Esophagus (tissue), 2 donors: ENCODE measurements at regions not wholly inside any gene's neighbourhood (a gene's known extent, or its start where the extent isn't known, plus 50 kb on each side); places are given as distances from the start of the nearest gene placed in this dataset.

Experiments used
- H3K27ac ChIP-seq, 2 donors: one replicate each; pipeline ENCODE4 v1.5.1; 2013; ENCODE audit warnings: low read depth in 2 of 2, mild to moderate bottlenecking in 2 of 2, inconsistent platforms in 1 of 2, low read length in 1 of 2, moderate library complexity in 1 of 2
- H3K27me3 ChIP-seq, 2 donors: one replicate each; pipeline ENCODE4 v1.6.1; 2013; ENCODE audit warnings: low read length in 2 of 2, control low read depth in 1 of 2, mild to moderate bottlenecking in 1 of 2; ENCODE audit not compliant: insufficient read depth in 2 of 2, control insufficient read depth in 1 of 2
- H3K36me3 ChIP-seq, 2 donors: one replicate each; pipeline ENCODE4 v1.6.1; 2013; ENCODE audit warnings: low read length in 1 of 2; ENCODE audit not compliant: control insufficient read depth in 2 of 2, insufficient read depth in 2 of 2
- H3K4me1 ChIP-seq, 2 donors: one replicate each; pipeline ENCODE4 v1.6.1; 2013; ENCODE audit warnings: low read length in 1 of 2; ENCODE audit not compliant: control insufficient read depth in 2 of 2, insufficient read depth in 2 of 2
- H3K4me3 ChIP-seq, 2 donors: one replicate each; pipeline ENCODE4 v1.5.1; 2013; ENCODE audit warnings: low read length in 2 of 2, mild to moderate bottlenecking in 2 of 2, low read depth in 1 of 2, moderate library complexity in 1 of 2
- H3K9me3 ChIP-seq, 2 donors: one replicate each; pipeline ENCODE4 v1.6.1; 2013; ENCODE audit warnings: mild to moderate bottlenecking in 2 of 2, low read depth in 1 of 2, low read length in 1 of 2, moderate library complexity in 1 of 2; ENCODE audit not compliant: control insufficient read depth in 2 of 2, insufficient read depth in 1 of 2
- WGBS, 2 donors: extraction: QIAGEN DNeasy Blood & Tissue Kit; methylation state at CpG; one replicate each; pipeline ENCODE4 v1.1.7; 2013; 5-methylcytosine and 5-hydroxymethylcytosine counted together
- donor health status: healthy with polysubstance abuse.
- donor health status: Bipolar disorder and iron deficiency.

GRCh38 chr14:23827100-23827892 lies 126.3 kb upstream of the DHRS4 start:
- no peaks in the 10 kb centered on the region for H3K36me3 ChIP-seq
- WGBS, 2 donors = 87 to 89% methylated on average over 13 of the region's 13 CpGs

GRCh38 chr14:23828001-23828400 lies 125.6 kb upstream of the DHRS4 start:
- 60 to 65% methylated on average over 4 of the region's 4 CpGs for WGBS, 2 donors
- Histone ChIP-seq H3K27ac (no peak overlapping the region), H3K9me3 (peaks cover 0 to 2% of the 10 kb centered on the region in 2 donors), H3K27me3 (no peaks in the 10 kb centered on the region), H3K4me3 (no peak overlapping the region), H3K36me3 (no peaks in the 10 kb centered on the region), H3K4me1 (no peaks in the 10 kb centered on the region)

More at GRCh38 chr14:23827100-23827892, 126.3 kb upstream of the DHRS4 start:
- H3K4me1 ChIP-seq = no peaks in the 10 kb centered on the region
- H3K9me3 ChIP-seq = peaks cover 0 to 2% of the 10 kb centered on the region in 2 donors
- no peak overlapping the region for H3K4me3 ChIP-seq
- no peak overlapping the region for H3K27ac ChIP-seq
- no peaks in the 10 kb centered on the region for H3K27me3 ChIP-seq

- 73 to 80% methylated on average over 1 of the region's 1 CpG for WGBS, 2 donors
- Histone ChIP-seq H3K4me3 (no peak overlapping the region), H3K9me3 (peaks cover 0 to 2% of the 10 kb centered on the region in 2 donors), H3K36me3 (no peaks in the 10 kb centered on the region), H3K27me3 (no peaks in the 10 kb centered on the region), H3K27ac (no peak overlapping the region), H3K4me1 (no peaks in the 10 kb centered on the region)
These were observed 125.0 kb upstream of the DHRS4 start for GRCh38 chr14:23828616-23829015.

GRCh38 chr14:23829736-23830471 lies 123.7 kb upstream of the DHRS4 start:
- WGBS, 2 donors = 23 to 30% methylated on average over 2 of the region's 2 CpGs

GRCh38 chr14:23831596-23831995 lies 122.0 kb upstream of the DHRS4 start:
- H3K9me3 ChIP-seq = no peaks in the 10 kb centered on the region
- no peaks in the 10 kb centered on the region for H3K27me3 ChIP-seq
- H3K4me1 ChIP-seq = no peaks in the 10 kb centered on the region
- H3K27ac ChIP-seq = no peak overlapping the region
- no peak overlapping the region for H3K4me3 ChIP-seq
- no peaks in the 10 kb centered on the region for H3K36me3 ChIP-seq
- 62 to 70% methylated on average over 3 of the region's 3 CpGs for WGBS, 2 donors

More at GRCh38 chr14:23829736-23830471, 123.7 kb upstream of the DHRS4 start:
- H3K27ac ChIP-seq = no peak overlapping the region
- peaks cover 0 to 2% of the 10 kb centered on the region in 2 donors for H3K9me3 ChIP-seq
- H3K27me3 ChIP-seq = no peaks in the 10 kb centered on the region
- H3K4me3 ChIP-seq = no peak overlapping the region
- H3K36me3 ChIP-seq = no peaks in the 10 kb centered on the region
- no peaks in the 10 kb centered on the region for H3K4me1 ChIP-seq

GRCh38 chr14:23861666-23862065 lies 91.9 kb upstream of the DHRS4 start:
- 29 to 31% methylated on average over 2 of the region's 2 CpGs for WGBS, 2 donors
- no peaks in the 10 kb centered on the region for H3K9me3 ChIP-seq
- no peaks in the 10 kb centered on the region for H3K27me3 ChIP-seq
- no peaks in the 10 kb centered on the region for H3K4me1 ChIP-seq
- H3K36me3 ChIP-seq = no peaks in the 10 kb centered on the region
- no peak overlapping the region for H3K4me3 ChIP-seq
- H3K27ac ChIP-seq = no peak overlapping the region

- Histone ChIP-seq H3K27me3 (no peaks in the 10 kb centered on the region), H3K9me3 (no peaks in the 10 kb centered on the region), H3K4me1 (no peaks in the 10 kb centered on the region), H3K4me3 (no peak overlapping the region), H3K36me3 (no peaks in the 10 kb centered on the region), H3K27ac (no peak overlapping the region)
- WGBS, 2 donors = 73 to 85% methylated on average over 2 of the region's 2 CpGs
These were observed 91.1 kb upstream of the DHRS4 start for GRCh38 chr14:23862513-23862912.

- Histone ChIP-seq H3K27ac (no peak overlapping the region), H3K27me3 (no peaks in the 10 kb centered on the region), H3K9me3 (no peaks in the 10 kb centered on the region), H3K4me1 (no peaks in the 10 kb centered on the region), H3K4me3 (no peak overlapping the region), H3K36me3 (no peaks in the 10 kb centered on the region)
- WGBS, 2 donors = 91 to 100% methylated on average over 1 of the region's 1 CpG
These were observed 89.7 kb upstream of the DHRS4 start for GRCh38 chr14:23863836-23864235.

GRCh38 chr14:23864259-23864658 lies 89.3 kb upstream of the DHRS4 start:
- no peak overlapping the region for H3K4me3 ChIP-seq
- no peaks in the 10 kb centered on the region for H3K4me1 ChIP-seq
- no peaks in the 10 kb centered on the region for H3K36me3 ChIP-seq
- no peak overlapping the region for H3K27ac ChIP-seq
- 81 to 84% methylated on average over 2 of the region's 2 CpGs for WGBS, 2 donors
- no peaks in the 10 kb centered on the region for H3K27me3 ChIP-seq
- H3K9me3 ChIP-seq = no peaks in the 10 kb centered on the region
